Frontal cortex (tissue), 3 donors: ENCODE measurements at regions not wholly inside any gene's neighbourhood (a gene's known extent, or its start where the extent isn't known, plus 50 kb on each side); places are given as distances from the start of the nearest gene placed in this dataset.

Experiments used
- DNase-seq, 2 donors: peaks; one replicate each; pipeline ENCODE4 v3.0.0; 2012; ENCODE audit warnings: low spot score in 2 of 2
- FAIRE-seq: peaks from 2 replicates; lab custom pipeline; 2012; peaks lifted over from hg19 to GRCh38; lab: Jason Lieb, UNC
- donor health status: control.
- donor health status: control.
- donor health status: control.

- DNase-seq (no peak), FAIRE-seq (no peak)
These were observed 126.3 kb upstream of the SEC61G start for GRCh38 chr7:54885285-54885684.

- no peak for FAIRE-seq
- peak in 1 of 2 donors; percentile 14 for DNase-seq
These were observed 129.2 kb upstream of the SEC61G start for GRCh38 chr7:54888067-54888733.

GRCh38 chr7:54888734-54889082, 129.7 kb upstream of the SEC61G start:
- FAIRE-seq (no peak), DNase-seq (no peak)

- FAIRE-seq (no peak), DNase-seq (no peak)
These were observed 120.9 kb upstream of the EGFR start for GRCh38 chr7:54897891-54898290.

GRCh38 chr7:54898659-54899340, 120.0 kb upstream of the EGFR start:
- FAIRE-seq (no peak), DNase-seq (no peak)

- no peak for FAIRE-seq
These were observed 117.0 kb upstream of the EGFR start for GRCh38 chr7:54901840-54902239.

GRCh38 chr7:54904130-54904529, 114.7 kb upstream of the EGFR start:
- no peak for FAIRE-seq
- DNase-seq: no peak

More at GRCh38 chr7:54901840-54902239, 117.0 kb upstream of the EGFR start:
- DNase-seq: no peak

GRCh38 chr7:54904986-54905385, 113.8 kb upstream of the EGFR start:
- FAIRE-seq: no peak
- DNase-seq: no peak

GRCh38 chr7:54906963-54907362, 111.9 kb upstream of the EGFR start:
- FAIRE-seq (no peak), DNase-seq (no peak)

GRCh38 chr7:54907981-54908380, 110.8 kb upstream of the EGFR start:
- DNase-seq: no peak
- FAIRE-seq: no peak

GRCh38 chr7:54908760-54909438, 109.9 kb upstream of the EGFR start:
- no peak for DNase-seq
- FAIRE-seq: no peak

- DNase-seq: no peak
- no peak for FAIRE-seq
These were observed 102.8 kb upstream of the EGFR start for GRCh38 chr7:54915870-54916598.

- no peak for DNase-seq
- FAIRE-seq: no peak
These were observed 101.0 kb upstream of the EGFR start for GRCh38 chr7:54917613-54918391.

GRCh38 chr7:54921116-54921515, 97.7 kb upstream of the EGFR start:
- DNase-seq (no peak), FAIRE-seq (no peak)

- FAIRE-seq: no peak
- DNase-seq: no peak
These were observed 87.3 kb upstream of the EGFR start for GRCh38 chr7:54931532-54931931.

GRCh38 chr7:54932818-54933543, 85.8 kb upstream of the EGFR start:
- no peak for FAIRE-seq

GRCh38 chr7:54933643-54934042, 85.2 kb upstream of the EGFR start:
- DNase-seq (no peak), FAIRE-seq (no peak)

More at GRCh38 chr7:54932818-54933543, 85.8 kb upstream of the EGFR start:
- DNase-seq: peak; percentile 53 to 66

- FAIRE-seq: no peak
These were observed 78.1 kb upstream of the EGFR start for GRCh38 chr7:54940748-54941147.

GRCh38 chr7:54944179-54944578, 74.6 kb upstream of the EGFR start:
- FAIRE-seq: no peak

More at GRCh38 chr7:54940748-54941147, 78.1 kb upstream of the EGFR start:
- DNase-seq: no peak

More at GRCh38 chr7:54944179-54944578, 74.6 kb upstream of the EGFR start:
- no peak for DNase-seq
